Ishikawa (cell line): ENCODE measurements at regions not wholly inside any gene's neighbourhood (a gene's known extent, or its start where the extent isn't known, plus 50 kb on each side); places are given as distances from the start of the nearest gene placed in this dataset.

Experiments
- CREB1 ChIP-seq: IDR thresholded peaks from 2 replicates; pipeline ENCODE4 v1.6.1; 2012; ENCODE audit warnings: low read depth
- EP300 ChIP-seq: IDR thresholded peaks from 2 replicates; pipeline ENCODE4 v1.6.1; 2012; ENCODE audit warnings: borderline replicate concordance
- FOXM1 ChIP-seq: IDR thresholded peaks from 2 replicates; pipeline ENCODE4 v1.6.1; 2012; ENCODE audit warnings: low read depth, borderline replicate concordance
- NFIC ChIP-seq: IDR thresholded peaks from 2 replicates; pipeline ENCODE4 v1.6.1; 2012
- TAF1 ChIP-seq: IDR thresholded peaks from 2 replicates; pipeline ENCODE4 v1.6.1; 2012; ENCODE audit warnings: low read depth, mild to moderate bottlenecking
- YY1 ChIP-seq: IDR thresholded peaks from 2 replicates; pipeline ENCODE4 v1.6.1; 2012; ENCODE audit warnings: low read depth
- TF ChIP-seq, protein P1 (sequence below): IDR thresholded peaks from 2 replicates; pipeline ENCODE4 v1.6.1; 2012
- TF ChIP-seq, protein P2 (sequence below): IDR thresholded peaks from 2 replicates; pipeline ENCODE4 v1.6.1; 2012; ENCODE audit warnings: low read depth, mild to moderate bottlenecking
- TF ChIP-seq, protein P3 (sequence below): IDR thresholded peaks from 2 replicates; pipeline ENCODE4 v1.6.1; 2012

DNA sequence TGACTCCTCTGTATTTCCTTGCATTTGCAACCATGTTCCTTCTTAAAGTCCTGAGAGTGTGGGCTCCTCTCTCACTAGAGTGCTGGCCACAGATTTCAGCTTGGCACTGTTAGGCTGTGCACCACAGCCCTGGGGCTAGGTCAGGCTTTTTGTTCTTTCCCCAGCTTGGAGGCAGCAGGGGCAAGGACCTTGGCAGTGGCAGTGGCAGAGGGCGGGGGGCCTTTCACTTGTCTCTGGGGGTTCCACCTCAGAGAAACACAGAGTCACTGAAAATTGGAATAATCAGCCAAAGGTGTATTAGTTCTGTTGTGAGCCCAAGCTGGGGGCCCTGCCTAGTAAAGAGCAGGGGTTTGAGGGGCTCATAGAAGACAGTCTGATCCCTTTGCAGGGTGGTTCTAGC lies 142.8 kb upstream of the CT83 start:
- TF ChIP-seq, protein P1, sequence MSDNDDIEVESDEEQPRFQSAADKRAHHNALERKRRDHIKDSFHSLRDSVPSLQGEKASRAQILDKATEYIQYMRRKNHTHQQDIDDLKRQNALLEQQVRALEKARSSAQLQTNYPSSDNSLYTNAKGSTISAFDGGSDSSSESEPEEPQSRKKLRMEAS, result no peak
- TF ChIP-seq EP300 (no peak), YY1 (no peak), NFIC (no peak), CREB1 (no peak), TAF1 (no peak), FOXM1 (no peak)
- TF ChIP-seq, protein P2, sequence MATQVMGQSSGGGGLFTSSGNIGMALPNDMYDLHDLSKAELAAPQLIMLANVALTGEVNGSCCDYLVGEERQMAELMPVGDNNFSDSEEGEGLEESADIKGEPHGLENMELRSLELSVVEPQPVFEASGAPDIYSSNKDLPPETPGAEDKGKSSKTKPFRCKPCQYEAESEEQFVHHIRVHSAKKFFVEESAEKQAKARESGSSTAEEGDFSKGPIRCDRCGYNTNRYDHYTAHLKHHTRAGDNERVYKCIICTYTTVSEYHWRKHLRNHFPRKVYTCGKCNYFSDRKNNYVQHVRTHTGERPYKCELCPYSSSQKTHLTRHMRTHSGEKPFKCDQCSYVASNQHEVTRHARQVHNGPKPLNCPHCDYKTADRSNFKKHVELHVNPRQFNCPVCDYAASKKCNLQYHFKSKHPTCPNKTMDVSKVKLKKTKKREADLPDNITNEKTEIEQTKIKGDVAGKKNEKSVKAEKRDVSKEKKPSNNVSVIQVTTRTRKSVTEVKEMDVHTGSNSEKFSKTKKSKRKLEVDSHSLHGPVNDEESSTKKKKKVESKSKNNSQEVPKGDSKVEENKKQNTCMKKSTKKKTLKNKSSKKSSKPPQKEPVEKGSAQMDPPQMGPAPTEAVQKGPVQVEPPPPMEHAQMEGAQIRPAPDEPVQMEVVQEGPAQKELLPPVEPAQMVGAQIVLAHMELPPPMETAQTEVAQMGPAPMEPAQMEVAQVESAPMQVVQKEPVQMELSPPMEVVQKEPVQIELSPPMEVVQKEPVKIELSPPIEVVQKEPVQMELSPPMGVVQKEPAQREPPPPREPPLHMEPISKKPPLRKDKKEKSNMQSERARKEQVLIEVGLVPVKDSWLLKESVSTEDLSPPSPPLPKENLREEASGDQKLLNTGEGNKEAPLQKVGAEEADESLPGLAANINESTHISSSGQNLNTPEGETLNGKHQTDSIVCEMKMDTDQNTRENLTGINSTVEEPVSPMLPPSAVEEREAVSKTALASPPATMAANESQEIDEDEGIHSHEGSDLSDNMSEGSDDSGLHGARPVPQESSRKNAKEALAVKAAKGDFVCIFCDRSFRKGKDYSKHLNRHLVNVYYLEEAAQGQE, result no peak
- TF ChIP-seq, protein P3, sequence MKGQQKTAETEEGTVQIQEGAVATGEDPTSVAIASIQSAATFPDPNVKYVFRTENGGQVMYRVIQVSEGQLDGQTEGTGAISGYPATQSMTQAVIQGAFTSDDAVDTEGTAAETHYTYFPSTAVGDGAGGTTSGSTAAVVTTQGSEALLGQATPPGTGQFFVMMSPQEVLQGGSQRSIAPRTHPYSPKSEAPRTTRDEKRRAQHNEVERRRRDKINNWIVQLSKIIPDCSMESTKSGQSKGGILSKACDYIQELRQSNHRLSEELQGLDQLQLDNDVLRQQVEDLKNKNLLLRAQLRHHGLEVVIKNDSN, result no peak
